HG03045 (cell line): ENCODE measurements at regions not wholly inside any gene's neighbourhood (a gene's known extent, or its start where the extent isn't known, plus 50 kb on each side); places are given as distances from the start of the nearest gene placed in this dataset.
"Not testable (repeated sequence)": the region's sequence is repeated elsewhere in the genome, so short reads cannot be mapped to it uniquely, and the experiment has no call there.

ENCODE experiments used
- ATAC-seq: cut with Tn5 transposase; IDR thresholded peaks from one replicate; pipeline ENCODE4 v1.9.1; 2021; ENCODE audit warnings: mild to moderate bottlenecking, moderate library complexity; ENCODE audit not compliant: unreplicated experiment

- no peak for ATAC-seq
Observed at GRCh38 chr4:156419080-156419685, 465.5 kb upstream of the CTSO start.

- ATAC-seq = no peak
Observed at GRCh38 chr4:156414406-156414805, 460.7 kb upstream of the CTSO start.

GRCh38 chr4:156413239-156414135 is 459.8 kb upstream of the CTSO start:
- no peak for ATAC-seq

GRCh38 chr4:156411531-156411930 is 457.9 kb upstream of the CTSO start:
- ATAC-seq = no peak

- no peak for ATAC-seq
Observed at GRCh38 chr4:156408749-156409148, 455.1 kb upstream of the CTSO start.

GRCh38 chr4:156401371-156401770 is 447.7 kb upstream of the CTSO start:
- ATAC-seq = no peak

GRCh38 chr4:156396534-156396933 is 442.9 kb upstream of the CTSO start:
- no peak for ATAC-seq

GRCh38 chr4:156391325-156391653 is 437.6 kb upstream of the CTSO start:
- ATAC-seq = no peak

- ATAC-seq = no peak
Observed at GRCh38 chr4:156390599-156391324, 437.1 kb upstream of the CTSO start.

- ATAC-seq = no peak
Observed at GRCh38 chr4:156388826-156389225, 435.2 kb upstream of the CTSO start.

GRCh38 chr4:156378033-156378665 is 424.5 kb upstream of the CTSO start:
- no peak for ATAC-seq

- no peak for ATAC-seq
Observed at GRCh38 chr4:156377036-156377710, 423.5 kb upstream of the CTSO start.

GRCh38 chr4:156374894-156375293 is 421.2 kb upstream of the CTSO start:
- no peak for ATAC-seq

- ATAC-seq = no peak
Observed at GRCh38 chr4:156374069-156374468, 420.4 kb upstream of the CTSO start.

- not testable (repeated sequence) for ATAC-seq
Observed at GRCh38 chr4:156367502-156367901, 413.8 kb upstream of the CTSO start.

- no peak for ATAC-seq
Observed at GRCh38 chr4:156362581-156362980, 408.9 kb upstream of the CTSO start.

- no peak for ATAC-seq
Observed at GRCh38 chr4:156347412-156348075, 393.9 kb upstream of the CTSO start.

- ATAC-seq = no peak
Observed at GRCh38 chr4:156346959-156347385, 393.3 kb upstream of the CTSO start.

GRCh38 chr4:156344397-156344796 is 390.7 kb upstream of the CTSO start:
- ATAC-seq = no peak

GRCh38 chr4:156336511-156336910 is 382.8 kb upstream of the CTSO start:
- ATAC-seq = no peak
